K562 (cell line): ENCODE measurements at regions not wholly inside any gene's neighbourhood (a gene's known extent, or its start where the extent isn't known, plus 50 kb on each side); places are given as distances from the start of the nearest gene placed in this dataset.

ENCODE experiments used
- BRCA1 ChIP-seq, 2 experiments: fragments of 450-650 bp in 1 of 2; sonication (generic) in 1 of 2; formaldehyde crosslinking in 1 of 2; IDR thresholded peaks; 2 replicates each; pipeline versions ENCODE4 v1.5.0 to v1.6.1; 2017 to 2020; ENCODE audit warnings: mild to moderate bottlenecking in 1 of 2, missing genetic modification reagents in 1 of 2
- FOXK2 ChIP-seq, 2 experiments: fragments of 450-650 bp; IDR thresholded peaks in 1 of 2; conservative IDR thresholded peaks in 1 of 2; 2 replicates each; pipeline ENCODE4 v1.6.1; 2016; ENCODE audit warnings: low read depth in 2 of 2, mild to moderate bottlenecking in 1 of 2
- FOXM1 ChIP-seq, 2 experiments: fragments of 450-650 bp in 1 of 2; sonication (generic) in 1 of 2; formaldehyde crosslinking in 1 of 2; IDR thresholded peaks; 2 replicates each; pipeline versions ENCODE4 v1.6.1 to v1.9.0; 2017 to 2022; ENCODE audit warnings: low read depth in 2 of 2, mild to moderate bottlenecking in 2 of 2, missing genetic modification reagents in 1 of 2, moderate library complexity in 1 of 2
- NCOA4 ChIP-seq: fragments of 450-650 bp; IDR thresholded peaks from 2 replicates; pipeline ENCODE4 v1.6.1; 2018; ENCODE audit warnings: mild to moderate bottlenecking; ENCODE audit not compliant: partially characterized antibody
- NR2F6 ChIP-seq: fragments of 450-650 bp; formaldehyde crosslinking; IDR thresholded peaks from 2 replicates; pipeline ENCODE4 v1.4.0; 2020; ENCODE audit warnings: mild to moderate bottlenecking
- POLR2AphosphoS5 ChIP-seq: IDR thresholded peaks from 2 replicates; pipeline ENCODE4 v1.6.1; 2011; ENCODE audit warnings: mild to moderate bottlenecking, low read depth, low read length, moderate library complexity; ENCODE audit not compliant: control insufficient read depth, insufficient read depth
- SETDB1 ChIP-seq: IDR thresholded peaks from one replicate; pipeline ENCODE4 v1.6.1; 2012; ENCODE audit warnings: low read length, control low read depth, inconsistent platforms
- SLC30A9 ChIP-seq: fragments of 250-450 bp; sonication (Bioruptor Pico); IDR thresholded peaks from 2 replicates; pipeline ENCODE4 v1.8.0; 2022; ENCODE audit warnings: mild to moderate bottlenecking, moderate library complexity
- SNIP1 ChIP-seq: fragments of 450-650 bp; IDR thresholded peaks from 2 replicates; pipeline ENCODE4 v1.7.1; 2017; ENCODE audit warnings: low read depth, mild to moderate bottlenecking
- SREBF1 ChIP-seq: fragments of 150-350 bp; IDR thresholded peaks from 2 replicates; pipeline ENCODE4 v1.6.1; 2014; ENCODE audit warnings: antibody characterized with exemption, low read depth, low read length, borderline replicate concordance
- TFE3 ChIP-seq: fragments of 450-650 bp; formaldehyde crosslinking; IDR thresholded peaks from 2 replicates; pipeline ENCODE4 v1.4.0; 2020; ENCODE audit warnings: mild to moderate bottlenecking, mixed read lengths
- ZFP91 ChIP-seq: sonication (generic); formaldehyde crosslinking; IDR thresholded peaks from 2 replicates; pipeline ENCODE4 v1.8.0; 2022; ENCODE audit warnings: mild to moderate bottlenecking, missing genetic modification reagents
- ZNF398 ChIP-seq: fragments of 250-450 bp; sonication (Bioruptor Pico); IDR thresholded peaks from 2 replicates; pipeline ENCODE4 v1.8.0; 2021; ENCODE audit warnings: moderate library complexity, mild to moderate bottlenecking, inconsistent platforms
- ZNF57 ChIP-seq: fragments of 450-650 bp; formaldehyde crosslinking; IDR thresholded peaks from 2 replicates; pipeline ENCODE4 v1.4.0; 2020; ENCODE audit warnings: mild to moderate bottlenecking, moderate library complexity
- TF ChIP-seq, protein P1 (sequence below): fragments of 200-800 bp; sonication (Bioruptor generic); IDR thresholded peaks from 2 replicates; pipeline ENCODE4 v1.6.1; 2016; ENCODE audit warnings: missing genetic modification characterization, missing compliant biosample characterization

DNA sequence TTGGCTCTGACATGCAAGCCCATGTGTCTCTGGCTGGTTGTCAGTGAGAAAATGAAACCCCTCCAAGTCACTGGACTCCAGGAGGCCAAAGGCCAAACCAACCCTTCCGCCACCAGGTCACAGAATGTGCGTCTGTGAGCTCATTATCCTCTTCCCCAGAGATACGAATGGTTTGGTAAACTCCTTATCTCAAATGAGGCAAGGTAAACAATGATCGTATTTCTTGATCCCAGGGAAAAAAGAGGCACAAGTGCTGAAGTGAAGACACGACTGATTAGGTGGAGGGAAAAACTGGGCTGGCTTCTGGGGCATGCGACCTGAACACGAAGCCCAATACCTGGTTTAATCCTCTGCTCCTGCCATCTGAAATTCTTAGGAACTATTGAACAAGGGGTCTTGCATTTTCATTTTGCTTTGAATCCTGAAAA is 70.6 kb upstream of the ARID5B start (continued):
- no peak for TF ChIP-seq TFE3
- TF ChIP-seq ZNF398 (CRISPR knock-in tag): peak; percentile 63; the same call in 1 of the 2 replicates
- TF ChIP-seq SNIP1: no peak
- TF ChIP-seq BRCA1 (IDR thresholded peaks at IDR 0.05): no peak
- no peak for TF ChIP-seq BRCA1 (CRISPR knock-in tag; IDR thresholded peaks at IDR 0.05)
- peak; percentile 72; the same call in 1 of the 2 replicates for TF ChIP-seq POLR2AphosphoS5
- TF ChIP-seq SETDB1: no peak
- TF ChIP-seq ZFP91 (CRISPR knock-in tag): no peak
- no peak for TF ChIP-seq ZNF57 (CRISPR knock-in tag)
- no peak for TF ChIP-seq SREBF1
- no peak for TF ChIP-seq SLC30A9
- peak; percentile 77; the same call in 1 of the 2 replicates for TF ChIP-seq FOXM1 (IDR thresholded peaks at IDR 0.05; ENCODE audit: low read depth)
- TF ChIP-seq FOXM1 (CRISPR knock-in tag; IDR thresholded peaks at IDR 0.05; ENCODE audit: low read depth): peak; percentile 24; the same call in 1 of the 2 replicates
- TF ChIP-seq, protein P1, sequence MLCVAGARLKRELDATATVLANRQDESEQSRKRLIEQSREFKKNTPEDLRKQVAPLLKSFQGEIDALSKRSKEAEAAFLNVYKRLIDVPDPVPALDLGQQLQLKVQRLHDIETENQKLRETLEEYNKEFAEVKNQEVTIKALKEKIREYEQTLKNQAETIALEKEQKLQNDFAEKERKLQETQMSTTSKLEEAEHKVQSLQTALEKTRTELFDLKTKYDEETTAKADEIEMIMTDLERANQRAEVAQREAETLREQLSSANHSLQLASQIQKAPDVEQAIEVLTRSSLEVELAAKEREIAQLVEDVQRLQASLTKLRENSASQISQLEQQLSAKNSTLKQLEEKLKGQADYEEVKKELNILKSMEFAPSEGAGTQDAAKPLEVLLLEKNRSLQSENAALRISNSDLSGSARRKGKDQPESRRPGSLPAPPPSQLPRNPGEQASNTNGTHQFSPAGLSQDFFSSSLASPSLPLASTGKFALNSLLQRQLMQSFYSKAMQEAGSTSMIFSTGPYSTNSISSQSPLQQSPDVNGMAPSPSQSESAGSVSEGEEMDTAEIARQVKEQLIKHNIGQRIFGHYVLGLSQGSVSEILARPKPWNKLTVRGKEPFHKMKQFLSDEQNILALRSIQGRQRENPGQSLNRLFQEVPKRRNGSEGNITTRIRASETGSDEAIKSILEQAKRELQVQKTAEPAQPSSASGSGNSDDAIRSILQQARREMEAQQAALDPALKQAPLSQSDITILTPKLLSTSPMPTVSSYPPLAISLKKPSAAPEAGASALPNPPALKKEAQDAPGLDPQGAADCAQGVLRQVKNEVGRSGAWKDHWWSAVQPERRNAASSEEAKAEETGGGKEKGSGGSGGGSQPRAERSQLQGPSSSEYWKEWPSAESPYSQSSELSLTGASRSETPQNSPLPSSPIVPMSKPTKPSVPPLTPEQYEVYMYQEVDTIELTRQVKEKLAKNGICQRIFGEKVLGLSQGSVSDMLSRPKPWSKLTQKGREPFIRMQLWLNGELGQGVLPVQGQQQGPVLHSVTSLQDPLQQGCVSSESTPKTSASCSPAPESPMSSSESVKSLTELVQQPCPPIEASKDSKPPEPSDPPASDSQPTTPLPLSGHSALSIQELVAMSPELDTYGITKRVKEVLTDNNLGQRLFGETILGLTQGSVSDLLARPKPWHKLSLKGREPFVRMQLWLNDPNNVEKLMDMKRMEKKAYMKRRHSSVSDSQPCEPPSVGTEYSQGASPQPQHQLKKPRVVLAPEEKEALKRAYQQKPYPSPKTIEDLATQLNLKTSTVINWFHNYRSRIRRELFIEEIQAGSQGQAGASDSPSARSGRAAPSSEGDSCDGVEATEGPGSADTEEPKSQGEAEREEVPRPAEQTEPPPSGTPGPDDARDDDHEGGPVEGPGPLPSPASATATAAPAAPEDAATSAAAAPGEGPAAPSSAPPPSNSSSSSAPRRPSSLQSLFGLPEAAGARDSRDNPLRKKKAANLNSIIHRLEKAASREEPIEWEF (CRISPR knock-in tag): no peak
- TF ChIP-seq FOXK2 (conservative IDR thresholded peaks at IDR 0.05 in 1 of 2, IDR thresholded peaks at IDR 0.05 in 1 of 2; ENCODE audit: low read depth in 2 of 2): peak; percentile 58 to 76
- TF ChIP-seq NR2F6 (CRISPR knock-in tag): no peak
- TF ChIP-seq NCOA4: no peak
